Dedifferentiated amniotic fluid mesenchymal stem cell (primary cell): ENCODE measurements at regions not wholly inside any gene's neighbourhood (a gene's known extent, or its start where the extent isn't known, plus 50 kb on each side); places are given as distances from the start of the nearest gene placed in this dataset.
"Not testable (repeated sequence)": the region's sequence is repeated elsewhere in the genome, so short reads cannot be mapped to it uniquely, and the experiment has no call there.

Experiments used
- DNase-seq: peaks from one replicate; pipeline ENCODE4 v3.0.0-alpha.2; 2016; ENCODE audit errors: extremely low spot score

GRCh38 chr3:164132878-164133277 lies 945.4 kb downstream of the SI start:
- no peak for DNase-seq

GRCh38 chr3:164113371-164114332 lies 964.6 kb downstream of the SI start:
- DNase-seq = no peak

DNA sequence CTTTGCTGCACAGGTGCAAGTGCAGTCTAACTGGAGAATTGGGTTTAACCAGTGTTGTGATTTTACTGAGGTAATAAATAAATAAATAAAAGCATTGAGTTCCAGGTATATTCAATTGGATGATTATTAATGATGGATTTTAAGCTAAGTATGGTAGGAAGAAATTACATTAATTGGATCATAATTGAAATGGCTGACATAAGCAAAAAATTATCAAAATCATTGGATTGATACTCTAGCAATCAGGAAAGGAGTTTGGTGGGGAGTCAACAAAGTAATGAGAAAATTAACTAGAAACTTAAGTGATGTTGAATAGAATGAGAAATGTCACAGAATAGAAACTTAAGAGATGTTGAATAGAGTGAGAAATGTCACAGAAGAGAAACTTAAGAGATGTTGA lies 981.9 kb downstream of the SI start:
- no peak for DNase-seq

GRCh38 chr3:164095949-164096348 lies 982.3 kb downstream of the SI start:
- DNase-seq = no peak

GRCh38 chr3:164095279-164095678 lies 983.0 kb downstream of the SI start:
- no peak for DNase-seq

- DNase-seq = no peak
These were observed 983.8 kb downstream of the SI start for GRCh38 chr3:164094546-164094945.

DNA sequence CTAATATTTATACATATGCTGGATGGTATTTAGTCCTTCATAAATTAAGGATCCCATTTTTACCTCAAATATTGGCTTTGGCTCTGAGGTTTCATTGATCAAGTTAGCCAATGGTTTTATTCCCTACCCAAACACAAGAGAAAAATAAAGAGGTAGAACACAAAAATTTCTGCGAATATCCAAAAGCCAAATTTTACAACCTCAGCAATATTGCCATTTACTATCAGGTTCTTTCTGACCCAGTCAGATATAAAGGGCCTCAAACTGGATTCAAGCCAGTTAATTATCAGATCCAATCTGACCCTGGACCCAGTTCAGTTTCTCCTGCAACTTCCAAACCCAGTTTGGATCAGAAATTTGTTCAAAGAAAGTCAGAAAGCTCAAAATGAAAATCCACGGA lies 998.1 kb downstream of the SI start:
- no peak for DNase-seq

DNA sequence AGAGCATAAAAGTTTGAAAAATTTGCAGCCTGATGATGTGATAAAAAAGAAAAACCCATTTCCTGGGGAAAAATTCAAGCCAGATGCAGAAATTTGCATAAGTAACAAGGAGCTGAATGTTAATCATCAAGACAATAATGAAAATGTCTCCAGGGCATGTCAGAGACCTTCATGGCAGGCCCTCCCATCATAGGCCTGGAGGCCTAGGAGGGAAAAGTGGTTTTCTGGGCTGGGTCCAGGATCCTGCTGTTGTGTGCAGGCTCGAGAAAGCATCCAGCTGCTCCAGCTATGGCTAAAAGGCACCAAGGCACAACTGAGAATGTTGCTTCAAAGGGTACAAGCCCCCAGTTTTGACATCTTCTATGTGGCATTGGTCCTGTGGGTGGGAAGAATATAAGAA lies 1014.0 kb downstream of the SI start:
- no peak for DNase-seq

DNA sequence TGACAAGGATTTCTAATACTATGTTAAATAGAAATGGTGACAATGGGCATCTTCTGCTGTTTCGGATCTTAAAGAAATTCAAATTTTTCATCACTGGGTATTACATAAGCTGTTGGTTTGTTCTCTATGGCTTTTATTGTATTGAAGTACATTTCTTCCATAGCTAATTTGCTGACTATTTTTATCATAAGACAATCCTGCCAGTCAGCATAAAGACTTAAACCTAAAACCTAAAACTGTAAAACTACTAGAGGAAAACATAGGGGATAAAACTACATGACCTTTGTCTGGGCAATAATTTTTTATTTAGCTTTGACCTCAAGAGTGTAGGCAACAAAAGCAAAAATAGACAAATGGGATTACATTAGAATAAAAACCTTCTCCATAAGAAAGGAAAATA lies 1017.4 kb downstream of the SI start:
- no peak for DNase-seq

- DNase-seq = no peak
These were observed 1028.4 kb downstream of the SI start for GRCh38 chr3:164049847-164050246.

GRCh38 chr3:164048451-164048850 lies 1029.8 kb downstream of the SI start:
- no peak for DNase-seq

GRCh38 chr3:164040991-164041390 lies 1037.3 kb downstream of the SI start:
- no peak for DNase-seq

DNA sequence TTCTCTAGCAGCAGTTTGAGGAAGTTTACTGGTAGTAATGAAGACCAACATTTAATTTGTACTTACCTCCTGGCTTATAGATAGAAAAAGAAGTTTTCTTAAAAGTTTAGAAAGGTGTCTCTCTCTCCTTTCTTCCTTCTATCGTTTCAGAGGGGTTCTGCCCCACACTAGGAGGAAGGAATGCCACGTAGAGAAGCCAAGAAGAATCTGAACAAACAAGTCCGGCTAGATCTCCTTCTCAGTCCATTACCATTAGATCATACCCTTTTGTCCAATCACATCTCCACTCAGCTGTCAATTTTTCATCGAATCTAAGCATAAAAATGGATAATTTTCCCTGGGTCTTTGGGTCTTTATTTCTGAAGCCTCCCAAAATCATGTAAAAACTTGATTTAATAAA lies 1048.1 kb downstream of the SI start:
- no peak for DNase-seq

- no peak for DNase-seq
These were observed 1053.5 kb downstream of the SI start for GRCh38 chr3:164024786-164025185.

DNA sequence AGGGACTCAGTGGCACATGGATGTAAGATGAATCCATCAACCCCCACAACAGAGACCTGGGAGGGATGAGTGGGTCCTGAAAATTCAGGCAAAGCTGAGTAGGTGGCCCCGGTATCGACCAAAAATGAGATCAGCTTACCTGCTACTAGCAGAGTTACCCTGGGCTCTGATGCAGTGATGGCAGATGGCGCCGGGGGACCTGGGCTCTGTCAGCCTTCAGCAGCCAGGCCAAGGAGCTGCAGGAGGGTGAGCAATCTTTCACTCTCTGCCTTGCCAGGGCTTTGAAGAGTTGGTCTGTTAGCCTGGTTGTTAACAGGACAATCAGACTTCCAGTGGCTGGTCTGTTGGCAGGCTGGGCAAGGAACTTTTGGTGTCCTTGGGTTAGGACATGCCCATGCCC lies 1054.8 kb downstream of the SI start:
- no peak for DNase-seq

- no peak for DNase-seq
These were observed 1059.8 kb downstream of the SI start for GRCh38 chr3:164018500-164018899.

DNA sequence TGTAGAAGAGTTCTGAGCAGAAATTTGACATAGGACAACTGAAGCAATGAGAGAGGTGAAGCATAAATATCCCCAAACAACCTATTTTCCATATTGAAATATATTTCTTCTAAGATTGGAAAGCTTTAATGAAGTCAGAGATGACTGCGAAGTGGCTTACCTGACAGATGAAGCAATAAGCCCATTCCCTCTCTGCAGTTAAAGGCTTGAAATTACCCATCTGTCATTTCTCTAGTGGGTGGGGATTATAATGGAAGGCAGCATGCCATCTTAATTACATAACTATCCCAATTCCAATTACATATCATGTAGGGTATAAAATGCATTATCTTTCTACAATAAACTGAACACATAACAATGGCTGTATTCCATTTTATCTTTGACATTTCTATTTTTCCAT lies 1070.5 kb downstream of the SI start:
- DNase-seq = no peak

GRCh38 chr3:164004205-164004604 lies 1074.1 kb downstream of the SI start:
- DNase-seq = no peak

DNA sequence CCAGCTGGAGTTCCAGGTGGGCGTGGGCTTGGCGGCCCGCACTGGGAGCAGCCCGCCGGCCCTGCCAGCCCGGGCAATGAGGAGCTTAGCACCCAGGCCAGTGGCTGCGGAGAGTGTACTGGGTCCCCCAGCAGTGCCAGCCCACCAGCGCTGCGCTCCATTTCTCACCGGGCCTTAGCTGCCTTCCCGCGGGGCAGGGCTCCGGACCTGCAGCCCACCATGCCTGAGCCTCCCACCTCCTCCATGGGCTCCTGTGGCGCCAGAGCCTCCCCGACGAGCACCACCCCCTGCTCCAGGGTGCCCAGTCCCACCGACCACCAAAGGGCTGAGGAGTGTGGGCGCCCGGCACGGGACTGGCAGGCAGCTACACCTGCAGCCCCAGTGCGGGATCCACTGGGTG lies 1075.3 kb downstream of the SI start:
- not testable (repeated sequence) for DNase-seq

- no peak for DNase-seq
These were observed 1094.4 kb downstream of the SI start for GRCh38 chr3:163983940-163984339.

- DNase-seq = no peak
These were observed 1106.4 kb downstream of the SI start for GRCh38 chr3:163971861-163972260.

DNA sequence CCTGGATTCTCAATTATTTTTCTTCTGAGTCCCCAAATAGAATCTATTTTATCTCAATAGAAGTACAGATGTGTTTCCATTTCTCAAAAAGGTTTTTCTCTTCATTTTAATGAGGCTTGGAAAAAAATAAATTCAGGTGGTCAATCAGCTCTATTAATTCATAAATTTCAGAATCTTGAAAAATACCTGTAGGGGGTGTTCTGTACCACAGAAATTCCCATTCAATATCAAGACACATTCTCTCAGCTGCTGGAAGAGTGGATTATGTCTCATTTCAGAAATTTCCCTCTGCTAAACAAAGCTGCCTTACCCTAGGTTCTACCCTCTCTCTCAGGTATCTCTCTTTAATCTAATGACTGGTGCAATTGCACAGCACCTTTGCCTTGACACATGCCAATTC lies 1121.2 kb downstream of the SI start:
- DNase-seq = no peak

GRCh38 chr3:163953526-163953925 lies 1124.8 kb downstream of the SI start:
- DNase-seq = no peak

DNA sequence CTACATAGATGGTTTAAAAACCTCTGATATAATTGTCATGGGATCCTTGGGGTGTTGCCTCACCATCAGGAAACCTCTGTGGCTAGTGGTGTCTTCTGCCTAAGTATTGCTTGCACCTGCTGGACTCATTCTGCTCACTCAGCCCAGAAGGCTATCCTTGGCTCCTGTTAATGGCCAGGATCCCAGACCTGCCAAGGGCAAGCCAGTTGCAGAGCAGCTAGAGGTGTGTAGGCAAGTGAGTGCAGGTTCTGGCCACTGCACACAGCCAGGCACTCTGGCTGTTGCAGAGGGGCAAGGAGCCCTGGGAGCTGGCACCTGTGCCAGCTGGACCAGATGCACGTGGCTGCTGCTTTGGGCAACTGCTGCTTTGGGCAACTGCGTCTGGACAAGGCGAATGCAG lies 1125.8 kb downstream of the SI start:
- DNase-seq = no peak
